SW 1271 (cell line): ENCODE measurements at regions not wholly inside any gene's neighbourhood (a gene's known extent, or its start where the extent isn't known, plus 50 kb on each side); places are given as distances from the start of the nearest gene placed in this dataset.

Source experiments
- DNase-seq, 2 experiments: peaks; one replicate each; lab custom pipeline; 2025; lab: John Stamatoyannopoulos, UW

GRCh38 chr3:193929921-193930646 is 205.9 kb upstream of the HES1 start:
- no peak for DNase-seq

- DNase-seq = no peak
Measured at GRCh38 chr3:193932136-193932535, 203.8 kb upstream of the HES1 start.

- DNase-seq = no peak
Measured at GRCh38 chr3:193932576-193932975, 203.4 kb upstream of the HES1 start.

- DNase-seq = no peak
Measured at GRCh38 chr3:193933451-193933850, 202.5 kb upstream of the HES1 start.

- DNase-seq = no peak
Measured at GRCh38 chr3:193935916-193936315, 200.0 kb upstream of the HES1 start.

- DNase-seq = no peak
Measured at GRCh38 chr3:193938613-193939012, 197.3 kb upstream of the HES1 start.

- no peak for DNase-seq
Measured at GRCh38 chr3:193939527-193939926, 196.4 kb upstream of the HES1 start.

GRCh38 chr3:193940526-193940925 is 195.4 kb upstream of the HES1 start:
- DNase-seq = no peak

- DNase-seq = no peak
Measured at GRCh38 chr3:193941486-193941885, 194.5 kb upstream of the HES1 start.

GRCh38 chr3:193942516-193943055 is 193.4 kb upstream of the HES1 start:
- no peak for DNase-seq

GRCh38 chr3:193943200-193943599 is 192.7 kb upstream of the HES1 start:
- no peak for DNase-seq

- no peak for DNase-seq
Measured at GRCh38 chr3:193943851-193944517, 192.0 kb upstream of the HES1 start.

GRCh38 chr3:193944518-193944884 is 191.4 kb upstream of the HES1 start:
- no peak for DNase-seq

GRCh38 chr3:193945143-193945542 is 190.8 kb upstream of the HES1 start:
- no peak for DNase-seq

- no peak for DNase-seq
Measured at GRCh38 chr3:193946945-193947344, 189.0 kb upstream of the HES1 start.

- DNase-seq = no peak
Measured at GRCh38 chr3:193947596-193947995, 188.4 kb upstream of the HES1 start.

GRCh38 chr3:193948459-193948858 is 187.5 kb upstream of the HES1 start:
- no peak for DNase-seq

GRCh38 chr3:193951859-193952258 is 184.1 kb upstream of the HES1 start:
- DNase-seq = no peak

- no peak for DNase-seq
Measured at GRCh38 chr3:193954752-193955151, 181.2 kb upstream of the HES1 start.

GRCh38 chr3:193955719-193956118 is 180.2 kb upstream of the HES1 start:
- DNase-seq = no peak

- DNase-seq = no peak
Measured at GRCh38 chr3:193959861-193960260, 176.1 kb upstream of the HES1 start.

- DNase-seq = no peak
Measured at GRCh38 chr3:193960487-193961274, 175.3 kb upstream of the HES1 start.
